CD14-positive monocyte (primary cell): ENCODE measurements at regions not wholly inside any gene's neighbourhood (a gene's known extent, or its start where the extent isn't known, plus 50 kb on each side); places are given as distances from the start of the nearest gene placed in this dataset.
"Not testable (repeated sequence)": the region's sequence is repeated elsewhere in the genome, so short reads cannot be mapped to it uniquely, and the experiment has no call there.

Experiments
- DNase-seq, 3 donors: peaks; one replicate each; pipeline ENCODE4 v3.0.0-alpha.2; 2011 to 2022
- H2AFZ ChIP-seq: 2 replicates; pipeline ENCODE4 v1.6.0; 2012; ENCODE audit warnings: mild to moderate bottlenecking, low read depth, low read length, inconsistent platforms; ENCODE audit not compliant: insufficient read depth, poor library complexity, severe bottlenecking
- H3K27ac ChIP-seq, 2 donors: 1 replicate in 1 of 2; 2 replicates in 1 of 2; pipeline ENCODE4 v1.5.1; 2012 to 2013; ENCODE audit warnings: low read length in 2 of 2, control low read depth in 1 of 2, inconsistent platforms in 1 of 2, low read depth in 1 of 2, mild to moderate bottlenecking in 1 of 2
- H3K27me3 ChIP-seq, 2 donors: one replicate each; pipeline versions ENCODE4 v1.6.0 to v1.6.1; 2011 to 2013; ENCODE audit warnings: low read length in 2 of 2; ENCODE audit not compliant: control insufficient read depth in 2 of 2, insufficient read depth in 2 of 2
- H3K36me3 ChIP-seq, 2 donors: replicated peaks in 1 of 2; 1 replicate in 1 of 2; 2 replicates in 1 of 2; pipeline versions ENCODE4 v1.5.1 to v1.6.1; 2012 to 2013; ENCODE audit warnings: low read length in 2 of 2, control low read depth in 1 of 2, inconsistent platforms in 1 of 2, mild to moderate bottlenecking in 1 of 2; ENCODE audit not compliant: insufficient read depth in 2 of 2, control insufficient read depth in 1 of 2
- H3K4me1 ChIP-seq, 2 donors: 1 replicate in 1 of 2; 2 replicates in 1 of 2; pipeline versions ENCODE4 v1.5.1 to v1.6.1; 2012 to 2013; ENCODE audit warnings: low read length in 2 of 2, control low read depth in 1 of 2, inconsistent platforms in 1 of 2, mild to moderate bottlenecking in 1 of 2, moderate library complexity in 1 of 2; ENCODE audit not compliant: insufficient read depth in 2 of 2, control insufficient read depth in 1 of 2
- H3K4me2 ChIP-seq: replicated peaks from 2 replicates; pipeline ENCODE3; 2012; ENCODE audit warnings: low read length, moderate library complexity, mild to moderate bottlenecking; ENCODE audit not compliant: poor library complexity, severe bottlenecking; ENCODE audit errors: extremely low read depth
- H3K4me3 ChIP-seq, 3 experiments: fragments of 200-600 bp in 1 of 3; sonication (generic) in 1 of 3; replicated peaks in 1 of 3; 1 replicate in 2 of 3; 2 replicates in 1 of 3; pipeline ENCODE4 v1.5.1; 2011 to 2013; ENCODE audit warnings: low read length in 3 of 3, mild to moderate bottlenecking in 3 of 3, control low read depth in 2 of 3, low read depth in 2 of 3, inconsistent platforms in 1 of 3, moderate library complexity in 1 of 3
- H3K79me2 ChIP-seq: 2 replicates; pipeline ENCODE4 v1.6.0; 2012; ENCODE audit warnings: mild to moderate bottlenecking, control low read depth, inconsistent platforms, low read length, moderate library complexity; ENCODE audit not compliant: insufficient read depth
- H3K9ac ChIP-seq: 2 replicates; pipeline ENCODE4 v1.6.0; 2017; ENCODE audit warnings: low read length, mild to moderate bottlenecking; ENCODE audit not compliant: insufficient read depth, poor library complexity, severe bottlenecking
- H3K9me3 ChIP-seq, 2 donors: replicated peaks in 1 of 2; 1 replicate in 1 of 2; 2 replicates in 1 of 2; pipeline versions ENCODE4 v1.5.1 to v1.6.1; 2012 to 2013; ENCODE audit warnings: low read length in 2 of 2, control low read depth in 1 of 2; ENCODE audit not compliant: control insufficient read depth in 1 of 2, insufficient read depth in 1 of 2
- H4K20me1 ChIP-seq: 2 replicates; pipeline ENCODE4 v1.6.0; 2012; ENCODE audit warnings: mild to moderate bottlenecking, low read length, control low read depth, moderate library complexity; ENCODE audit not compliant: insufficient read depth
- H3K27ac Mint-ChIP-seq, 7 donors: one replicate each; pipeline ENCODE4 v1.8.0; 2020; ENCODE audit warnings: mild to moderate bottlenecking in 7 of 7, mixed read lengths in 7 of 7, moderate library complexity in 6 of 7, inconsistent platforms in 2 of 7
- H3K27me3 Mint-ChIP-seq, 3 donors: one replicate each; pipeline ENCODE4 v1.8.0; 2021 to 2022; ENCODE audit warnings: low read depth in 3 of 3, mild to moderate bottlenecking in 3 of 3, mixed read lengths in 3 of 3, moderate library complexity in 3 of 3, inconsistent platforms in 1 of 3
- H3K36me3 Mint-ChIP-seq, 2 donors: one replicate each; pipeline ENCODE4 v1.8.0; 2020; ENCODE audit warnings: mixed read lengths in 2 of 2, inconsistent platforms in 1 of 2, mild to moderate bottlenecking in 1 of 2
- H3K4me1 Mint-ChIP-seq: one replicate; pipeline ENCODE4 v1.8.0; 2020; ENCODE audit warnings: mild to moderate bottlenecking, mixed read lengths
- H3K4me3 Mint-ChIP-seq, 2 donors: one replicate each; pipeline ENCODE4 v1.8.0; 2020; ENCODE audit warnings: mild to moderate bottlenecking in 2 of 2, mixed read lengths in 2 of 2, moderate library complexity in 1 of 2
- H3K9me3 Mint-ChIP-seq, 7 donors: one replicate each; pipeline ENCODE4 v1.8.0; 2020 to 2022; ENCODE audit warnings: mixed read lengths in 7 of 7, mild to moderate bottlenecking in 6 of 7, moderate library complexity in 6 of 7, inconsistent platforms in 2 of 7
- WGBS: methylation state at CpG from one replicate; pipeline ENCODE4 v1.1.5; 2013; ENCODE audit warnings: missing lambda C conversion rate; ENCODE audit not compliant: insufficient coverage; 5-methylcytosine and 5-hydroxymethylcytosine counted together
- intact Hi-C, 2 donors: fragments of 100-400 bp; cut with micrococcal nuclease; formaldehyde crosslinking; loops; one replicate each; pipeline versions ENCODE4 v1.15.0 to v1.15.1; 2023
- TF ChIP-seq, protein P1 (sequence below): fragments of 200-600 bp; IDR thresholded peaks from one replicate; pipeline ENCODE4 v1.8.0; 2022; ENCODE audit warnings: antibody characterized with exemption, mild to moderate bottlenecking

DNA sequence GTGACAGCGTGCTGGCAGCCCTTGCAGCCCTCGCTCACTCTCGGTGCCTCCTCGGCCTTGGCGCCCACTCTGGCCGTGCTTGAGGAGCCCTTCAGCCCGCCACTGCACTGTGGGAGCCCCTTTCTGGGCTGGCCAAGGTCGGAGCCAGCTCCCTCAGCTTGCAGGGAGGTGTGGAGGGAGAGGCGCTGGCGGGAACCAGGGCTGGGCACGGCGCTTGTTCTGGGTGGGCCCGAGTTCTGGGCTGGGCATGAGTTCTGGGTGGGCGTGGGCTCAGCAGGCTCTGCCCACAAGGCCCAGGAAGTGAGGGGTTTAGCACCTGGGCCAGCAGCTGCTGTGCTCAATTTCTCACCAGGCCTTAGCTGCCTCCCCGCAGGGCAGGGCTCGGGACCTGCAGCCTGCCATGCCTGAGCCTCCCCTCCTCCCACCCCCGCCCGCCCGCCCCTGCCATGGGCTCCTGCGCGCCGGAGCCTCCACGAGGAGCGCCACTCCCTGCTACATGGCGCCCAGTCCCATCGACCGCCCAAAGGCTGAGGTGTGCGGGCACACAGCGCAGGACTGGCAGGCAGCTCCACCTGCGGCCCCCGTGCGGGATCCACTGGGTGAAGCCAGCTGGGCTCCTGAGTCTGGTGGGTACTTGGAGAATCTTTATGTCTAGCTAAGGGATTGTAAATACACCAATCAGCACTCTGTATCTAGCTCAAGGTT lies 169.7 kb downstream of the DEPDC1B start:
- H3K4me3 ChIP-seq, H3K27ac Mint-ChIP-seq, H4K20me1 ChIP-seq, DNase-seq, H3K4me3 Mint-ChIP-seq, H3K27me3 ChIP-seq, H3K27ac ChIP-seq, H2AFZ ChIP-seq, H3K9ac ChIP-seq, intact Hi-C loops, H3K36me3 ChIP-seq, H3K27me3 Mint-ChIP-seq, H3K4me1 ChIP-seq, H3K79me2 ChIP-seq, H3K9me3 ChIP-seq, H3K4me2 ChIP-seq, H3K36me3 Mint-ChIP-seq: not testable (repeated sequence)
- WGBS: 96% methylated on average over 14 of the region's 32 CpGs
- Mint-ChIP-seq H3K9me3 (peaks cover 0 to 12% (median 6%) of the 10 kb centered on the region in 7 donors), H3K4me1 (peaks cover 14% of the 10 kb centered on the region)

DNA sequence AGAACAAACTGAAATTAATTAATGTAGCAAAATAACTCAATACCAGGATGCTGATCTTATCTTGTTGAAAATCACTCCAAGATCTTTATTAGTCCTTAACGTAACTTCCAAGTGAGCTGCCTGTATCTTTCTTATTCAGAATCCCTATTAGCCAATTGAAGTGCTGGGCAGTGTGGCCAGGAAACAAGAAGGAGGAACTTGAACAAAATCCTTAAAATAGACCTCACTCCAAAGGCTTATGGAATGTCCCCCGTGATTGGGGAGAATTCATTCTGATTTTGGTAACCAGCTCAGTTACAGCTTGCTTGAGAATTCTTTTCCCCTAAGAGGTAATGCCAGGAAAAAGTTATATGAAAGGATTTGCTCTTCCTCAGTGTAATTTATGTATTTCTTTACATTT lies 171.0 kb downstream of the DEPDC1B start:
- H3K27ac Mint-ChIP-seq: peak overlapping the region in 1 of 7 donors; percentile 7
- TF ChIP-seq, protein P1, sequence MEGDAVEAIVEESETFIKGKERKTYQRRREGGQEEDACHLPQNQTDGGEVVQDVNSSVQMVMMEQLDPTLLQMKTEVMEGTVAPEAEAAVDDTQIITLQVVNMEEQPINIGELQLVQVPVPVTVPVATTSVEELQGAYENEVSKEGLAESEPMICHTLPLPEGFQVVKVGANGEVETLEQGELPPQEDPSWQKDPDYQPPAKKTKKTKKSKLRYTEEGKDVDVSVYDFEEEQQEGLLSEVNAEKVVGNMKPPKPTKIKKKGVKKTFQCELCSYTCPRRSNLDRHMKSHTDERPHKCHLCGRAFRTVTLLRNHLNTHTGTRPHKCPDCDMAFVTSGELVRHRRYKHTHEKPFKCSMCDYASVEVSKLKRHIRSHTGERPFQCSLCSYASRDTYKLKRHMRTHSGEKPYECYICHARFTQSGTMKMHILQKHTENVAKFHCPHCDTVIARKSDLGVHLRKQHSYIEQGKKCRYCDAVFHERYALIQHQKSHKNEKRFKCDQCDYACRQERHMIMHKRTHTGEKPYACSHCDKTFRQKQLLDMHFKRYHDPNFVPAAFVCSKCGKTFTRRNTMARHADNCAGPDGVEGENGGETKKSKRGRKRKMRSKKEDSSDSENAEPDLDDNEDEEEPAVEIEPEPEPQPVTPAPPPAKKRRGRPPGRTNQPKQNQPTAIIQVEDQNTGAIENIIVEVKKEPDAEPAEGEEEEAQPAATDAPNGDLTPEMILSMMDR: no peak
- no CpG with 5 or more reads among the region's 2 CpGs for WGBS
- peaks cover 14% of the 10 kb centered on the region for H3K4me1 Mint-ChIP-seq
- no peak overlapping the region for H3K4me3 Mint-ChIP-seq
- H3K4me3 ChIP-seq: no peak overlapping the region
- no peaks in the 10 kb centered on the region for H3K79me2 ChIP-seq
- H3K27me3 ChIP-seq: no peaks in the 10 kb centered on the region
- H3K9me3 ChIP-seq: peaks cover 0 to 5% of the 10 kb centered on the region in 2 donors
- H3K4me1 ChIP-seq: peaks cover 0 to 5% of the 10 kb centered on the region in 2 donors
- H3K36me3 ChIP-seq: no peaks in the 10 kb centered on the region
- H3K36me3 Mint-ChIP-seq: peaks cover 0 to 2% of the 10 kb centered on the region in 2 donors
- H3K27me3 Mint-ChIP-seq: peaks cover 0 to 5% (median 0%) of the 10 kb centered on the region in 3 donors
- H3K9me3 Mint-ChIP-seq: peaks cover 0 to 10% (median 6%) of the 10 kb centered on the region in 7 donors
- no peak overlapping the region for H3K9ac ChIP-seq
- no peaks in the 10 kb centered on the region for H4K20me1 ChIP-seq
- H3K27ac ChIP-seq: no peak overlapping the region
- H3K4me2 ChIP-seq: no peak overlapping the region
- H2AFZ ChIP-seq: no peak overlapping the region
- intact Hi-C loops: no loop called here
- DNase-seq: no peak
